Spleen (tissue), 11 donors: ENCODE measurements at regions not wholly inside any gene's neighbourhood (a gene's known extent, or its start where the extent isn't known, plus 50 kb on each side); places are given as distances from the start of the nearest gene placed in this dataset.

Experiments
- DNase-seq: peaks from one replicate; pipeline ENCODE4 v3.0.0-alpha.2; 2020
- H3K27ac ChIP-seq, 8 donors: fragments of 200-600 bp; sonication (generic) in 7 of 8; 1 replicate in 4 of 8; 2 replicates in 4 of 8; pipeline versions ENCODE4 v1.5.0 to v1.8.0; 2016 to 2021; ENCODE audit warnings: inconsistent platforms in 4 of 8, mild to moderate bottlenecking in 4 of 8, moderate library complexity in 1 of 8
- H3K27me3 ChIP-seq, 7 donors: fragments of 200-600 bp; sonication (generic) in 6 of 7; replicated peaks in 1 of 7; 1 replicate in 4 of 7; 2 replicates in 3 of 7; pipeline versions ENCODE4 v1.5.0 to v1.8.0; 2016 to 2021; ENCODE audit warnings: inconsistent platforms in 3 of 7, mild to moderate bottlenecking in 1 of 7
- H3K36me3 ChIP-seq, 6 donors: fragments of 200-600 bp; sonication (generic) in 5 of 6; 1 replicate in 4 of 6; 2 replicates in 2 of 6; pipeline versions ENCODE4 v1.5.0 to v1.8.0; 2016 to 2021; ENCODE audit warnings: inconsistent platforms in 2 of 6
- H3K4me1 ChIP-seq, 6 donors: fragments of 200-600 bp; sonication (generic) in 5 of 6; 1 replicate in 3 of 6; 2 replicates in 3 of 6; pipeline versions ENCODE4 v1.5.0 to v1.8.0; 2016 to 2021; ENCODE audit warnings: inconsistent platforms in 3 of 6
- H3K4me3 ChIP-seq, 8 donors: fragments of 200-600 bp; sonication (generic) in 7 of 8; 1 replicate in 4 of 8; 2 replicates in 4 of 8; pipeline versions ENCODE4 v1.5.0 to v1.8.0; 2016 to 2021; ENCODE audit warnings: inconsistent platforms in 4 of 8, mild to moderate bottlenecking in 4 of 8, moderate library complexity in 2 of 8
- H3K9me3 ChIP-seq, 8 donors: fragments of 200-600 bp; sonication (generic) in 7 of 8; 1 replicate in 4 of 8; 2 replicates in 4 of 8; pipeline versions ENCODE4 v1.5.0 to v1.8.0; 2016 to 2021; ENCODE audit warnings: inconsistent platforms in 4 of 8
- CTCF ChIP-seq, 11 experiments: fragments of 200-600 bp in 7 of 11; fragments of 450-650 bp in 4 of 11; sonication (generic) in 4 of 11; IDR thresholded peaks in 8 of 11; conservative IDR thresholded peaks in 3 of 11; 1 replicate in 7 of 11; 2 replicates in 4 of 11; pipeline versions ENCODE4 v1.4.0 to v1.8.0; 2016 to 2021; ENCODE audit warnings: antibody characterized with exemption in 11 of 11, inconsistent platforms in 4 of 11, mild to moderate bottlenecking in 1 of 11
- POLR2A ChIP-seq, 3 donors: fragments of 450-650 bp; IDR thresholded peaks; one replicate each; pipeline ENCODE4 v1.5.1; 2017; ENCODE audit warnings: antibody characterized with exemption in 3 of 3, mild to moderate bottlenecking in 1 of 3
- POLR2AphosphoS5 ChIP-seq, 3 donors: sonication (generic); formaldehyde crosslinking; IDR thresholded peaks; one replicate each; pipeline ENCODE4 v1.5.1; 2017; ENCODE audit warnings: antibody characterized with exemption in 3 of 3
- WGBS, 5 donors: extraction: QIAGEN DNeasy Blood & Tissue Kit in 3 of 5; methylation state at CpG; one replicate each; pipeline versions ENCODE4 v1.1.5 to v1.1.7; 2013 to 2018; 5-methylcytosine and 5-hydroxymethylcytosine counted together
- intact Hi-C: fragments of 100-400 bp; cut with DNase I; formaldehyde crosslinking; loops from one replicate; pipeline ENCODE4 v1.15.0; 2023; ENCODE audit warnings: low total_unique reads
- donor health status: healthy with polysubstance abuse.
- donor health status: DM: no; HTN: no; CAD: no; lungs with moderate emphysema.
- donor health status: DM: no; HTN: no; CAD: no.
- donor health status: Bipolar disorder and iron deficiency.
- donor health status: healthy.
- donor health status: DM: no; HTN: no; CAD: no.
- donor health status: DM: yes; HTN: yes; CAD: no.

- no peaks in the 10 kb centered on the region for H3K27me3 ChIP-seq
- 78 to 93% (median 83%) methylated on average over 3 of the region's 3 CpGs for WGBS, 5 donors
- no peak overlapping the region for H3K4me3 ChIP-seq
- TF ChIP-seq CTCF (IDR thresholded peaks at IDR 0.05 in 8 of 11, conservative IDR thresholded peaks at IDR 0.05 in 3 of 11): no peak
- no peak for TF ChIP-seq POLR2AphosphoS5 (IDR thresholded peaks at IDR 0.05)
- H3K4me1 ChIP-seq: no peaks in the 10 kb centered on the region
- H3K36me3 ChIP-seq: no peaks in the 10 kb centered on the region
- no peak overlapping the region for H3K27ac ChIP-seq
- no peak for DNase-seq
- intact Hi-C loops: no loop called here
- peaks cover 0 to 7% (median 0%) of the 10 kb centered on the region in 8 donors for H3K9me3 ChIP-seq
Observed at GRCh38 chr4:35565640-35566039, 678.7 kb downstream of the ARAP2 start.

DNA sequence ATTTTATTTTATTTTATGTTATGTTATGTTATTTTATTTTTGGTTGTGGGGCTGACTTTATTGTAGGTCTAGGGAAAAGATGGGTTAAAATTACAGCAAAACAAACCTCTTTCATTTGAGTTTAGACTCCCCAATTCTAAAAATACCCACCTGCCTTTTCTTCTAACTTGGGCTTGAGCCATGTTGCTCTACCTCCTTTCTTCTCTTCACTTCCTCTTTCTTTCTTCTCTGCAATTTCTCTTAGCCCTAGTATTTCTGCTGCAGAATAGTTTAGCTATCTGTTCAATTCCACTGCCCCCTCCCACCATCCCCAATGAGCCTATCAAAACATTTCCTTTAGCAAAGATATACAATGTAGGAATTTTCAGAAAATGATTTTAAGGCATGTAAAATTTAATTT is 653.3 kb downstream of the ARAP2 start:
- intact Hi-C loops: no loop called here
- no peak for DNase-seq
- TF ChIP-seq POLR2A (IDR thresholded peaks at IDR 0.05): no peak
- TF ChIP-seq CTCF (IDR thresholded peaks at IDR 0.05 in 8 of 11, conservative IDR thresholded peaks at IDR 0.05 in 3 of 11): no peak
- no peak for TF ChIP-seq POLR2AphosphoS5 (IDR thresholded peaks at IDR 0.05)
- H3K27me3 ChIP-seq: no peaks in the 10 kb centered on the region
- no peak overlapping the region for H3K27ac ChIP-seq
- H3K36me3 ChIP-seq: no peaks in the 10 kb centered on the region
- peaks cover 0 to 4% (median 0%) of the 10 kb centered on the region in 8 donors for H3K9me3 ChIP-seq
- no peak overlapping the region for H3K4me3 ChIP-seq
- H3K4me1 ChIP-seq: no peaks in the 10 kb centered on the region

GRCh38 chr4:35604252-35604651 is 640.1 kb downstream of the ARAP2 start:
- Histone ChIP-seq H3K4me3 (no peak overlapping the region), H3K27me3 (no peaks in the 10 kb centered on the region), H3K27ac (no peak overlapping the region), H3K9me3 (no peaks in the 10 kb centered on the region), H3K36me3 (no peaks in the 10 kb centered on the region), H3K4me1 (no peaks in the 10 kb centered on the region)
- no peak for TF ChIP-seq POLR2A (IDR thresholded peaks at IDR 0.05)
- TF ChIP-seq POLR2AphosphoS5 (IDR thresholded peaks at IDR 0.05): no peak
- no peak for TF ChIP-seq CTCF (IDR thresholded peaks at IDR 0.05 in 8 of 11, conservative IDR thresholded peaks at IDR 0.05 in 3 of 11)
- WGBS, 5 donors: 73 to 88% (median 82%) methylated on average over 3 of the region's 3 CpGs
- no peak for DNase-seq
- intact Hi-C loops: no loop called here

DNA sequence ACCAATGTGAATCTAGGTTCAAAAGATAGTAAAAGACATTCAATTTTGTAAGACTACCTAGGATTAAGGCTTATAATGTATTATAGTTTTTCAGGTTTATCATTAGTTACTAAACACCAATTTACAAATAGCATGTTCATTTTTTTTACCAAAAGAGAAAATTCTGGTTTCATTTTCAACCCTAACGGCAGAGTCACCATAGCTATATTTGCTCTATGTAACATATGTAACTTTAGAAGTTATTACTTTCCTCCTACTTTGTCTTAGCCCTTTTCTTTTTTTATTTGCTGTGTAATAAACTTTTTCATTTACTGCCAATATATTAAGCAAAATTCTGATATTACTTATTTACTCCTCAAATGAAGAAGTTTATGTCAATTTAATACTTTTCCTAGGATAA is 639.6 kb downstream of the ARAP2 start:
- intact Hi-C loops: no loop called here
- Histone ChIP-seq H3K9me3 (no peaks in the 10 kb centered on the region), H3K36me3 (no peaks in the 10 kb centered on the region), H3K27ac (no peak overlapping the region), H3K4me1 (no peaks in the 10 kb centered on the region), H3K27me3 (no peaks in the 10 kb centered on the region), H3K4me3 (no peak overlapping the region)
- DNase-seq: no peak
- WGBS, 5 donors: 74 to 98% (median 88%) methylated on average over 1 of the region's 1 CpG
- TF ChIP-seq CTCF (IDR thresholded peaks at IDR 0.05 in 8 of 11, conservative IDR thresholded peaks at IDR 0.05 in 3 of 11) (no peak), POLR2AphosphoS5 (IDR thresholded peaks at IDR 0.05) (no peak), POLR2A (IDR thresholded peaks at IDR 0.05) (no peak)
